Gastrocnemius medialis (tissue), 4 donors: ENCODE measurements at regions not wholly inside any gene's neighbourhood (a gene's known extent, or its start where the extent isn't known, plus 50 kb on each side); places are given as distances from the start of the nearest gene placed in this dataset.
"Not testable (repeated sequence)": the region's sequence is repeated elsewhere in the genome, so short reads cannot be mapped to it uniquely, and the experiment has no call there.

Experiments used
- ATAC-seq, 2 donors: fragments of 150-250 bp; one replicate each; pipeline ENCODE4 v1.9.1; 2016
- DNase-seq, 2 donors: peaks; one replicate each; pipeline ENCODE4 v3.0.0-alpha.2; 2019
- H3K27ac ChIP-seq, 4 donors: fragments of 200-600 bp; sonication (generic); 1 replicate in 1 of 4; 2 replicates in 3 of 4; pipeline ENCODE4 v1.5.1; 2016 to 2018; ENCODE audit warnings: mild to moderate bottlenecking in 2 of 4, moderate library complexity in 1 of 4
- H3K27me3 ChIP-seq, 3 donors: fragments of 200-600 bp; sonication (generic) in 2 of 3; 1 replicate in 1 of 3; 2 replicates in 2 of 3; pipeline versions ENCODE4 v1.5.1 to v1.6.0; 2016 to 2019; ENCODE audit warnings: mild to moderate bottlenecking in 1 of 3, moderate library complexity in 1 of 3
- H3K36me3 ChIP-seq, 2 donors: fragments of 200-600 bp; sonication (generic) in 1 of 2; one replicate each; pipeline ENCODE4 v1.5.1; 2017 to 2018
- H3K4me1 ChIP-seq, 2 donors: fragments of 200-600 bp; sonication (generic) in 1 of 2; one replicate each; pipeline ENCODE4 v1.5.1; 2016 to 2017; ENCODE audit warnings: mild to moderate bottlenecking in 2 of 2
- H3K4me3 ChIP-seq, 4 donors: fragments of 200-600 bp; sonication (generic) in 3 of 4; 1 replicate in 1 of 4; 2 replicates in 3 of 4; pipeline ENCODE4 v1.5.1; 2016 to 2019; ENCODE audit warnings: mild to moderate bottlenecking in 2 of 4
- H3K9me3 ChIP-seq, 3 donors: fragments of 200-600 bp; sonication (generic) in 2 of 3; 1 replicate in 1 of 3; 2 replicates in 2 of 3; pipeline ENCODE4 v1.5.1; 2016 to 2019
- POLR2A ChIP-seq, 2 donors: fragments of 450-650 bp; IDR thresholded peaks; one replicate each; pipeline ENCODE4 v1.6.1; 2017; ENCODE audit warnings: antibody characterized with exemption in 2 of 2, mild to moderate bottlenecking in 2 of 2, moderate library complexity in 2 of 2
- in situ Hi-C, 4 donors: fragments of 200-750 bp; cut with MboI; loops; one replicate each; pipeline versions ENCODE4 v1.15.0 to v1.8.0; 2017; ENCODE audit warnings: low sequenced_read_pairs in 4 of 4
- intact Hi-C: fragments of 100-400 bp; cut with DNase I; formaldehyde crosslinking; loops from one replicate; pipeline ENCODE4 v1.15.1; 2023; ENCODE audit warnings: low total_unique reads
- TF ChIP-seq, protein P1 (sequence below), 5 experiments: fragments of 450-650 bp in 3 of 5; fragments of 200-600 bp in 2 of 5; sonication (generic) in 2 of 5; IDR thresholded peaks in 4 of 5; conservative IDR thresholded peaks in 1 of 5; 1 replicate in 4 of 5; 2 replicates in 1 of 5; pipeline ENCODE4 v1.5.1; 2016 to 2019; ENCODE audit warnings: antibody characterized with exemption in 5 of 5, mild to moderate bottlenecking in 3 of 5, moderate library complexity in 3 of 5

GRCh38 chr18:961644-962355 is 57.1 kb downstream of the ADCYAP1 start:
- H3K36me3 ChIP-seq, result no peaks in the 10 kb centered on the region
- no peaks in the 10 kb centered on the region for H3K9me3 ChIP-seq
- peak overlapping the region; percentile 17 to 34 (median 26) for H3K4me3 ChIP-seq
- no peak overlapping the region for H3K27ac ChIP-seq
- in situ Hi-C loops (no loop called here), intact Hi-C loops (no loop called here)
- DNase-seq, result no peak
- TF ChIP-seq POLR2A (IDR thresholded peaks at IDR 0.05), result no peak
- TF ChIP-seq, protein P1, sequence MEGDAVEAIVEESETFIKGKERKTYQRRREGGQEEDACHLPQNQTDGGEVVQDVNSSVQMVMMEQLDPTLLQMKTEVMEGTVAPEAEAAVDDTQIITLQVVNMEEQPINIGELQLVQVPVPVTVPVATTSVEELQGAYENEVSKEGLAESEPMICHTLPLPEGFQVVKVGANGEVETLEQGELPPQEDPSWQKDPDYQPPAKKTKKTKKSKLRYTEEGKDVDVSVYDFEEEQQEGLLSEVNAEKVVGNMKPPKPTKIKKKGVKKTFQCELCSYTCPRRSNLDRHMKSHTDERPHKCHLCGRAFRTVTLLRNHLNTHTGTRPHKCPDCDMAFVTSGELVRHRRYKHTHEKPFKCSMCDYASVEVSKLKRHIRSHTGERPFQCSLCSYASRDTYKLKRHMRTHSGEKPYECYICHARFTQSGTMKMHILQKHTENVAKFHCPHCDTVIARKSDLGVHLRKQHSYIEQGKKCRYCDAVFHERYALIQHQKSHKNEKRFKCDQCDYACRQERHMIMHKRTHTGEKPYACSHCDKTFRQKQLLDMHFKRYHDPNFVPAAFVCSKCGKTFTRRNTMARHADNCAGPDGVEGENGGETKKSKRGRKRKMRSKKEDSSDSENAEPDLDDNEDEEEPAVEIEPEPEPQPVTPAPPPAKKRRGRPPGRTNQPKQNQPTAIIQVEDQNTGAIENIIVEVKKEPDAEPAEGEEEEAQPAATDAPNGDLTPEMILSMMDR (IDR thresholded peaks at IDR 0.05 in 4 of 5, conservative IDR thresholded peaks at IDR 0.05 in 1 of 5), result peak; percentile 14 to 71 (median 45)
- no peaks in the 10 kb centered on the region for H3K27me3 ChIP-seq
- no peaks in the 10 kb centered on the region for H3K4me1 ChIP-seq
- ATAC-seq, result no peak

DNA sequence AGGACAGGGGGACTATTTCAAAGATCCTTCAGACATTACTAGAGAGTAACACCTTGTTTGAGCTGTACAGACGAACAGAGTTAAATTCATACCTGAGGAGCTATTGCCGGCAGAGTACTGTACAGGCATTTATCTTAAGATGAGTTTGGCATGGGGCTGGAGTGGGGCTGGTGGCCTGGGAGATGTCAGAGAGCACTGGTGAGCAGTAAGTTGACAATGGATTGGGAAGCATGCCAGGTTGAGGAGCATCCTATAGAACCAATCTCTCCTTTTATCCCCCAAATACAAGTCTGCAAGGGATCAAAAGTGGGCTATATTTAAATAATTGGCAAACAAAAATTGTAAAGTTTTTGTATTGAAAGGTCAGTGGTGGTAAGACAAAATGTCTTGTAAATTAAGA is 58.6 kb downstream of the ADCYAP1 start:
- intact Hi-C loops, result no loop called here
- in situ Hi-C loops, result no loop called here
- Histone ChIP-seq H3K9me3 (no peaks in the 10 kb centered on the region), H3K27me3 (no peaks in the 10 kb centered on the region), H3K4me3 (no peak overlapping the region), H3K36me3 (no peaks in the 10 kb centered on the region), H3K27ac (no peak overlapping the region), H3K4me1 (no peaks in the 10 kb centered on the region)
- DNase-seq (no peak), ATAC-seq (no peak)
- TF ChIP-seq POLR2A (IDR thresholded peaks at IDR 0.05), result no peak
- TF ChIP-seq, protein P1 (IDR thresholded peaks at IDR 0.05 in 4 of 5, conservative IDR thresholded peaks at IDR 0.05 in 1 of 5), result no peak

DNA sequence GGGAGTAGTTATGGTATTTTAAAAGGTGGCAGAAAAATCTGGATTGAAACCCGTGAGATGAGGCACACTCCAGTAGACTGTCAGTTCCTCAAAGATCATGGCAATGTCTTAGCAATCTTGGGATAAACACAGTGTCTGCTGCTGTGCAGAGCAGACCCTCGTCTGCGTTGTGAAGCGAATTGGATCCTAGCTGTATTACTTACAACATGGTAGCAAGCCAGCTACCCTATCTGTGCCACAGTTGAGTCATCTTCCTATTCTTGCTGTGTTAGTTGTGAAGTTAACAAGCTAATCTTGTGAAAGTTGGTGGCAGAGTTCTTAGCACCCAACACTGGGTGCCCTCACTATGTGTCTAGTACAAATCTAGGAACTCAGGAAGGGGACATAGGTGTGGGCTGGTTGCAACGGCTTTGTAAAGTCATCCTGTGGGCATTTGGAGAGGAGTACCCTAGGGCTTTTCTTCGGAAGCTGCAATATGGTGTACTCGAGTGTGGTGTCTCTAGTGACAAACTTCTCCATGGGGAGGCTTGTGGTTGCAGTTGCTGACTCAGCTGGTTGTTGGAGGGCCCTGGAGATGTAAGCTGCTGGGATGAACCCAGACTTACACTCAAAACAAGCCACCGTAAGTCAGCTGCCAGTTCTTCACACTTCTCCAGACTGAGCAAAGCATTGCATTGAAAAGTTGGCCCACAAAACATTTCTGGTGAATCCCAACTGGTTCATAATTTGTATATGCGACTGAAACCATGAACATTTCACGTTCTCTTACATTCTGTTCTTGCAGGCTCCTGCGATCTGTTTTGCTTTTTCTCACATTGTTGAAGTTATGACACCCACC is 61.5 kb downstream of the ADCYAP1 start:
- TF ChIP-seq, protein P1 (IDR thresholded peaks at IDR 0.05 in 4 of 5, conservative IDR thresholded peaks at IDR 0.05 in 1 of 5), result no peak
- no peak for TF ChIP-seq POLR2A (IDR thresholded peaks at IDR 0.05)
- DNase-seq (no peak), ATAC-seq (no peak)
- no peaks in the 10 kb centered on the region for H3K27me3 ChIP-seq
- in situ Hi-C loops (no loop called here), intact Hi-C loops (no loop called here)
- H3K4me1 ChIP-seq, result no peaks in the 10 kb centered on the region
- H3K27ac ChIP-seq, result no peak overlapping the region
- no peak overlapping the region for H3K4me3 ChIP-seq
- no peaks in the 10 kb centered on the region for H3K9me3 ChIP-seq
- H3K36me3 ChIP-seq, result no peaks in the 10 kb centered on the region

DNA sequence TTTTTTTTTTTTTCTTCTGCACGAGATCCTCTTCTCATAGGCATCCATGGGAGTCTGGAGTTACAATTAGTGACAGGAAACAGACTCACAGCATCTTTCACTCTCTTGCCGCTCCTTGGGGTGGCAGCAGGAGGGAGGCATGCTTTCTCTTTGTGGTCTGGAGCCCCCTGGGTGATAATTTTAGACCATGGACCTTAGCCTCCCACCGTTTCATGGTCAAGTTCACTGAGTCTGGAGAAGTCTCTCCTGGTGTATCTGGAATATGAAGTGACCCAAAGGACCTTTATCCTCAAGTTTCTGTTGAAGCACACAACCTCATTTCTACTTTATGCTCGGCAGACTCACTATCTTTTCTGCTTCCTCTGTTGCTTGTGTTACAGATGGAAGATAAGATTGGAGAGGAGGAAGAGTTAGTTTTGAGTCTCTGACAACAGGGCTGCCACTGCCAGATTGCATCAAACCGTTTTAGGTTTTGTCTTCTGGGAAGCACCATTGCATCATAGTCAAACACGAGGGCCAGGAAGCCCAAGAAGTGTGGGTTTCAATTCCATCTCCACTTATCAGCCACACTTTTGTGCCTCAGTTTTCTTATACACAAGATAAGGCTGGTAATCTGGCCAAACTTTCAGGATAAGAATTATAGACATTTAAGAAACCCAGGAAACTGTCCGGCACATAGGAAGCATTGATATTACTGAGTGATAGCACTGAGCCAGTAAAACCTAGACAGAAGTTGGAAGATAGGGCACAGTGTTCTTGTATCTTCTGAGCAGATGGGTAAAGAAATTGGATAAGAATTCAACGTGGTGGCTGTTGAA is 62.3 kb downstream of the ADCYAP1 start:
- no peak for TF ChIP-seq POLR2A (IDR thresholded peaks at IDR 0.05)
- intact Hi-C loops, result no loop called here
- no peaks in the 10 kb centered on the region for H3K9me3 ChIP-seq
- no peaks in the 10 kb centered on the region for H3K36me3 ChIP-seq
- DNase-seq (no peak), ATAC-seq (no peak)
- H3K4me1 ChIP-seq, result no peaks in the 10 kb centered on the region
- H3K27ac ChIP-seq, result no peak overlapping the region
- in situ Hi-C loops, result no loop called here
- H3K4me3 ChIP-seq, result no peak overlapping the region
- H3K27me3 ChIP-seq, result no peaks in the 10 kb centered on the region

DNA sequence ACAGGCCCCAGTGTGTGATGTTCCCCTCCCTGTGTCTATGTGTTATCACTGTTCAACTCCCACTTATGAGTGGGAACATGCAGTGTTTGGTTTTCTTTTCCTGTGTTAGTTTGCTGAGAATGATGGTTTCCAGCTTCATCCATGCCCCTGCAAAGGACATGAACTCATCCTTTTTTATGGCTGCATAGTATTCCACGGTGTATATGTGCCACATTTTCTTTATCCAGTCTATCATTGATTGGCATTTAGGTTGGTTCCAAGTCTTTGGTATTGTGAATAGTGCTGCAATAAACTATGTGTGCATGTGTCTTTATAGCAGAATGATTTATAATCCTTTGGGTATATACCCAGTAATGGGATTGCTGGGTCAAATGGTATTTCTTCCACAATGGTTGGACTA is 64.2 kb downstream of the ADCYAP1 start:
- H3K27ac ChIP-seq, H3K27me3 ChIP-seq, H3K9me3 ChIP-seq, H3K4me1 ChIP-seq, ATAC-seq, DNase-seq, in situ Hi-C loops, intact Hi-C loops, H3K36me3 ChIP-seq, H3K4me3 ChIP-seq: not testable (repeated sequence)

GRCh38 chr18:969311-969710 is 64.6 kb downstream of the ADCYAP1 start:
- H3K27ac ChIP-seq, H3K4me3 ChIP-seq, H3K9me3 ChIP-seq, intact Hi-C loops, DNase-seq, H3K4me1 ChIP-seq, ATAC-seq, in situ Hi-C loops, H3K36me3 ChIP-seq, H3K27me3 ChIP-seq: not testable (repeated sequence)

DNA sequence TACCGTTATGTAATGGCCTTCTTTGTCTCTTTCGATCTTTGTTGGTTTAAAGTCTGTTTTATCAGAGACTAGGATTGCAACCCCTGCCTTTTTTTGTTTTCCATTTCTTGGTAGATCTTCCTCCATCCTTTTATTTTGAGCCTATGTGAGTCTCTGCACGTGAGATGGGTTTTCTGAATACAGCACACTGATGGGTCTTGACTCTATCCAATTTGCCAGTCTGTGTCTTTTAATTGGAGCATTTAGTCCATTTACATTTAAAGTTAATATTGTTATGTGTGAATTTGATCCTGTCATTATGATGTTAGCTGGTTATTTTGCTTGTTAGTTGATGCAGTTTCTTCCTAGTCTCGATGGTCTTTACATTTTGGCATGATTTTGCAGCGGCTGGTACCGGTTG is 69.9 kb downstream of the ADCYAP1 start:
- H3K4me1 ChIP-seq, in situ Hi-C loops, H3K27me3 ChIP-seq, ATAC-seq, H3K9me3 ChIP-seq, H3K4me3 ChIP-seq, H3K27ac ChIP-seq, H3K36me3 ChIP-seq, DNase-seq, intact Hi-C loops: not testable (repeated sequence)

- H3K4me1 ChIP-seq, H3K4me3 ChIP-seq, H3K27ac ChIP-seq, intact Hi-C loops, H3K9me3 ChIP-seq, DNase-seq, in situ Hi-C loops, H3K36me3 ChIP-seq, ATAC-seq, H3K27me3 ChIP-seq: not testable (repeated sequence)
These were observed 71.9 kb downstream of the ADCYAP1 start for GRCh38 chr18:976393-977128.
